Activated CD4-positive, alpha-beta T cell treated with anti-CD3 and anti-CD28 coated beads, Interleukin-2, amount 50 U/mL, for 48 hours (primary cell): ENCODE measurements at regions not wholly inside any gene's neighbourhood (a gene's known extent, or its start where the extent isn't known, plus 50 kb on each side); places are given as distances from the start of the nearest gene placed in this dataset.
"Not testable (repeated sequence)": the region's sequence is repeated elsewhere in the genome, so short reads cannot be mapped to it uniquely, and the experiment has no call there.

Source experiments
- DNase-seq, 2 experiments: peaks; one replicate each; pipeline ENCODE4 v3.0.0-alpha.2; 2020

GRCh38 chr1:38166461-38166860 is 119.9 kb upstream of the POU3F1 start:
- DNase-seq = no peak

- no peak for DNase-seq
These were observed 107.3 kb upstream of the POU3F1 start for GRCh38 chr1:38153778-38154470.

- no peak for DNase-seq
These were observed 106.6 kb upstream of the POU3F1 start for GRCh38 chr1:38153066-38153777.

- DNase-seq = no peak
These were observed 105.9 kb upstream of the POU3F1 start for GRCh38 chr1:38152351-38153065.

GRCh38 chr1:38151399-38151798 is 104.8 kb upstream of the POU3F1 start:
- DNase-seq = no peak

GRCh38 chr1:38146079-38146478 is 99.5 kb upstream of the POU3F1 start:
- not testable (repeated sequence) for DNase-seq

- no peak for DNase-seq
These were observed 96.0 kb upstream of the POU3F1 start for GRCh38 chr1:38142606-38143005.

GRCh38 chr1:38141483-38141882 is 94.9 kb upstream of the POU3F1 start:
- no peak for DNase-seq

- DNase-seq = no peak
These were observed 93.3 kb upstream of the POU3F1 start for GRCh38 chr1:38139738-38140487.

GRCh38 chr1:38138498-38139233 is 92.1 kb upstream of the POU3F1 start:
- no peak for DNase-seq

- no peak for DNase-seq
These were observed 90.6 kb upstream of the POU3F1 start for GRCh38 chr1:38137164-38137563.

- DNase-seq = no peak
These were observed 89.2 kb upstream of the POU3F1 start for GRCh38 chr1:38135625-38136414.

- DNase-seq = no peak
These were observed 87.7 kb upstream of the POU3F1 start for GRCh38 chr1:38134294-38134755.

- no peak for DNase-seq
These were observed 87.2 kb upstream of the POU3F1 start for GRCh38 chr1:38133756-38134155.

- no peak for DNase-seq
These were observed 86.7 kb upstream of the POU3F1 start for GRCh38 chr1:38133304-38133703.

- DNase-seq = no peak
These were observed 86.1 kb upstream of the POU3F1 start for GRCh38 chr1:38132681-38133080.

GRCh38 chr1:38131024-38131585 is 84.5 kb upstream of the POU3F1 start:
- DNase-seq = no peak

- no peak for DNase-seq
These were observed 83.4 kb upstream of the POU3F1 start for GRCh38 chr1:38129971-38130370.

GRCh38 chr1:38129473-38129872 is 82.9 kb upstream of the POU3F1 start:
- DNase-seq = no peak

- no peak for DNase-seq
These were observed 82.4 kb upstream of the POU3F1 start for GRCh38 chr1:38128926-38129453.

GRCh38 chr1:38128511-38128910 is 81.9 kb upstream of the POU3F1 start:
- no peak for DNase-seq
